NCI-H1436 (cell line): ENCODE measurements at regions not wholly inside any gene's neighbourhood (a gene's known extent, or its start where the extent isn't known, plus 50 kb on each side); places are given as distances from the start of the nearest gene placed in this dataset.

Source experiments
- DNase-seq: peaks from one replicate; lab custom pipeline; 2025; lab: John Stamatoyannopoulos, UW

DNA sequence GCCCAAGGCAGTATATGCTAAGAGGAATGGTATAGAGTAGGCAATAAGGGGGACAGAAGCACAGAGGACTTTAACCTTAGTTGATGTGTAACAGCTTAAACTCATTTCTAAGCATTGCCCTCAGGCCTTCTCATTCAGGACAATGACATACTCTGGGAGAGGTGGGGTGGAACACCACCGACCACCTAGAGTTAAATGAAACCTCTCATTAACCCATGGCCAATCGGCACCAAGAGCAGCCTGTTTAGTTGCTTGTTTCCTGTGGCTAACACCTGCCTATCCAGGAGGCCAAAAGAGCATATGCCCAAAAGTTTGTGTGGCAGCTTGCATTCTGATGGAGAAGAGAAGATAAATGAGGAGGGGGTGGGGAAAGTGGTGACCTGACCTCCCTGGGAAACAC lies 50.0 kb downstream of the PABIR2 start:
- no peak for DNase-seq

- DNase-seq, result no peak
Observed at GRCh38 chrX:134746410-134746785, 50.6 kb downstream of the PABIR2 start.

DNA sequence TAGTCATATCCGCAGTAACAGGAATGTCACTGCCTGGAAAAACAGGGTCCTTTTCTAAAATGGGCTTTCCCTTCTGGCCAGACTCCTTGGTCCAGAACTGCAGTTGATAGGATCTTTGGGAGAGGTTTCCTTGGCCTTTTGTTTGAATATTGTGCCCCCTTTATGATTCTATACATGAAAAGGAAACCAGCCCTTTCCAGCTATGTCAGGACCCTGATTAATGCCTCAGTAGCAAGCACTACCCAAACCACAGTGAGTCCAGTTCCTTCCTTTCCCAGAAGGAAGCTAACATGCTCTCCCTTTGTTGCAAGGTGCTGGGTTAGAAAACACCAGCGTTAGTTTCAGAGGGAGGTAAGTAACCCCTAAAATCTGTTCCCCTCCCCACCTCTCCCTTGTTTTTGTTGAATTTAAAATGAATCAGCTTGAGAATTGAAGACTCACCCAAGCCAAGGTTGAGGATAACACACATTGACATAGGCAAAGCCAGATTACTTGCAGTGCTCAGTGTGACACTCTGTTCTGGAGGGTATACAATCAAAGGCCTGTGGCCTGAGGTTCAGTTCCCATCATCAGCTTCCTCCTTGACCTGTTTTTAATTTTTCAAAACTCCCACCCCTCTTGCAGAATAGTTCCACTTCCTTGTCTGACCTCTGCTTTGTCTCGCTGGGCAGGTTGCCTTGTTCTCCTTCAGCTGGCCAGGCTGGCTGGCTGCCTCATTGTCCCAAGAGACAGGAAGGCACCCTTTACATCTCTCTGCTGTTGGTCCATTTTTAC lies 51.2 kb downstream of the PABIR2 start:
- DNase-seq, result no peak

DNA sequence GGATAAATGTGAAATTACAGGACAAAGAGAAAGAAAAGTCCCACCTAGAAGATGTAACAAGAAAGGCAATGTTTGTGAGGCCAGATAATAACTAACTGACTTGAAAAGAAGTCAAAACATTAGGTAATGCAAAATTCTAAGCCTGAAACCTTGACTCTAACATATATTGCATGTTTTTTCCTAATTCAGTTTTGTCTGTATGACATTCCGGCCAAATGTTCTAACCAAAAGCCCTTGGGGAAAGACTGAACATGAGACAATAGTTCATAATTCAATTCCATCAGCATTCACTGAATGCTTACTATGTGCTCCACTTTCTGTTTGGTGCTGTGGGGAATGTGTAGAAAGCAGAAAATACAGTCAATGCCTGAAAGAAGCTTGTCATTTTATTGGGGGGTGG lies 53.9 kb downstream of the PABIR2 start:
- no peak for DNase-seq

GRCh38 chrX:134742573-134742972 lies 54.4 kb downstream of the PABIR2 start:
- DNase-seq, result no peak

GRCh38 chrX:134741746-134742145 lies 55.3 kb downstream of the PABIR2 start:
- no peak for DNase-seq

DNA sequence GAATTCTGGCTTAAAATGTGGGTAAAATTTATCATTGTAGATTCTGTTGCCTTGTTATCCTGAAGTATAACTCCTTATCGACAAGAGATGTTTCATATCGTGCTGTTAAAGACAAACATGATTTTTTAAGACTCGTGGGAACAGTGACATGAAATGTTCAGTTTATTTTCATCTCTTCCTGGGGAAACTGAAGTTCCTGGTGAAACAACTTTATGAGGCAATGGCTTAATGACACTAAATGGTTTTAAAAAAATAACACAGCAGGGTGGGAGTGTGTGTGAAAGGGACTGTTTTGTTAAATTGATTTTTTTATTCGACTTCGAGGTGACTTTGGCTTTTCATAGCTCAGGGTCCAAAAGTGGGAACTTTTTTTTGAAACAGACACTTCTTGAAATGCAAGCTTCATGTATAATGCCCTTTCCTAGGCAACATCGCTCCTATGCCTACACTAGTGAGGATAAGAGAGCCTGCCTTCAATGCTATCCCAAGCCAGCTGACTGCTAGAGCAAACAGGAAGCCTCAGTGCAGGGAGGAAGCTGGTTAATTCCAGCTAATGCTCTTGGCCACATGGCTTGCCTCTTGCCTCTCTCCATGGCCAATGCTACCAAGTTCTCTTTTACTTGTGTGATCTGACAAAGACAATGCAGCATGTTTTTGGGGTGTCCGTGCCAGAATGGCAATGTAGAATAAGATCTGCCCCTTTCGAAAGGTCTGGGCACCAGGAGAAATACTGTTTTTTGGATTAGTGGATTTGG lies 57.8 kb downstream of the PABIR2 start:
- DNase-seq, result no peak

DNA sequence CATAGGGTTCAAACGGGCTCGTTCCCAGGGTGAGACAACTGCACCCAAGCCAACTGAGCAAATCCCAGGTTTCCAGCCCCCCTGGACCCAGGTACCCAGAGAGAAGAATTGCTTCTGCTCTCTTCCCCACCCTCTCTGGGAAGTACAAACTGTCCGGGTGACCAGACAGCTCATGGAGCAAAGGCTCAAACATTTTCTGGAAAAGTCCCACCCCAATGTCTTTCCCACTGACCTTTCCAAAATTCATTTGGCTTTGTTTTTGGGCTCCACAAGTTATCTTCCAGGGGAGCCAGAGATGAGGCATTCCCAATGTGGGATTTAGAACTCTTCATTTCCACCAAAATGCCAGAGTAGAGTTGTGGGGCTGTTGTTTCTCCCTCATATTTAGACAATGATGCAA lies 58.6 kb downstream of the PABIR2 start:
- no peak for DNase-seq

DNA sequence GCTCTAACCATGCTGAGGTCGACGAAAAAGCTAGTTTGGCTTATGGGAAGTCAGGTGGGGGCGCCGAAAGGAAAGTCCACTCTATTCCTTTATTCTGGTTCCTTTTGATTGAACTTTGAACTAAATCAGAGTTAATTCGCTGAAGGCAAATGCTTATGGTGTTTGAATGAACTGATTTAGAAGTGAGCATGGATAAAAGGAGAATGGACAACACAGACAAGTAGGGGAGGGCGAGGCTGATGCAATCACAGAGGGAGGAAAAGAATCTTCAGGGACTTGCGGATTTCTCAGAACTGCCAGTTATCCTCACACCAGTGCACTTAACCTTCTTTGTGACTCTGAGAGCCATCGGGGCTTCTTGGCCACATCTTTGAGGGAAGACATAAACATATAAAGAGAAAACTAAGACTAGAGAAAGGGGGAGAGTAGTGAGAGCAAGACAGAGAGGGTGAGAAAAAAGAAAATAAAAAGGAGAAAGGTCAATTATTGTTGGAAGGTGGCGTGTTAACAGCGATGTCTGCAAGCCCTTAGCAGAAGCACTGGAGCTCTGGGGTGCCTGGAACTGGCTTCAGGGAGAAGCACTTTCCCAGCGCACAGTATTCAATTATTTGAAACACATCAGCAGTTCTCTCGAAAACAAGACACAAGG lies 59.2 kb downstream of the PABIR2 start:
- DNase-seq, result no peak

- no peak for DNase-seq
Observed at GRCh38 chrX:134737061-134737460, 59.9 kb downstream of the PABIR2 start.

- DNase-seq, result no peak
Observed at GRCh38 chrX:134736356-134736755, 60.6 kb downstream of the PABIR2 start.

DNA sequence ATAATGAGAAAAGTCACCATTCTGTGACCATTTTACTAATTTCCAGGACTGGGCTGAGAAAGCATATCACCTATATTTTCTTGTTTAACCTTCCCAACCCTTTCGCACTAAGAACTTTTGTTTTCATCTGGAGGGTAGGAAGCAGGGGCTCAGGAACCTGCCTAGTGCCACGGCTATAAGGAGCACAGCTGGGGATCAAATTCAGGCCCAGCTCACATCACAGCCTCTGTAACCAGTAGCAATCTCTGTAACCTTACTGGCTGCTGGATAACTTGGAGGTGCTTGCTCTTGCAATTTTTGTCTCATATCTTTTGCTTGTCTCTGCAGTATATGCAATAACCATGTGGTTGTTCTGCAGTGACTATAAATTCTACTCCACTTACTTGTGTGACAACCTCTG lies 62.0 kb downstream of the PABIR2 start:
- no peak for DNase-seq

DNA sequence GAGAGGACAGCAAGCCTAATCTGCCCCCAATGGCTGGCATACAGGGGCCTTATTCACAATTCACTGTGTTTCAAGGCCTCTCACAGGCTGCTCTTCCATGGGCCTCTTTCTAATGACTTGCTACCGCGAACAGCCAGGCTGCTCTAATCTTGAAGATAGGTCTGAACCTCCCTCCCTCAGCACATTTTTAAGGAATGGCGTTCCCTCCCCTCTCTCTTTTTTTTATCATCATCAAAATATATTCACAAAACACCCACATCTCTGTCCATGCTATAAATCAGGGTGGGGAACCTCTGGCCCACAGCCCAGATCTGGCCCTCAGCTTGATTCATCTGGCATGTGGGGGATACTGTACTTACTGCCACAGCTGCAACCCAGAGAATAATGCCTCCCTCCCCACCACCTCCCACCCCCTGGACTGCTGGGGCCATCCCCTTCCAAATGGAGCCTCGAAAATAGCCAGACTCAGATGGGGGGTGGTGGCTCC lies 62.5 kb downstream of the PABIR2 start:
- DNase-seq, result no peak

DNA sequence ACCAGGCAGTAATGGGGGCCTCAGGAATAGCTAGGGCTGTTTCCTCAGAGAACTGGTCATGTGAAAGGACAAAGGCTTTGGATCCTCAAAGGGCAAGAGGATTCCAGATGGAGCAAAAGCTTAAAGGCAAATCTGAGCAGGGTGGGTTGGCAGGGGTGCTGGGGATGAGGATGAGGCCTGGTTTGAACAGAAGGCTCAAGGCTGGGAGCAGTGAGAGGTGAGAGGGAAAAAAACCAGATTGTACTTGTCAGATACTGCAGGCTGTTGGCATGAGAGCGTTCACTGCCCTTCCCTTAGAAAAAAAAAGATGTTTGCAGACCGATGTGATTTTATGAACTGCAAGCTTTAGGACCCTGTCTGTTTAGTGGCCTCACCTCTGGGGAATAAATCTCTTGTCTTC lies 63.4 kb downstream of the PABIR2 start:
- DNase-seq, result no peak

- no peak for DNase-seq
Observed at GRCh38 chrX:134732676-134733075, 64.3 kb downstream of the PABIR2 start.

- no peak for DNase-seq
Observed at GRCh38 chrX:134732152-134732551, 64.9 kb downstream of the PABIR2 start.

DNA sequence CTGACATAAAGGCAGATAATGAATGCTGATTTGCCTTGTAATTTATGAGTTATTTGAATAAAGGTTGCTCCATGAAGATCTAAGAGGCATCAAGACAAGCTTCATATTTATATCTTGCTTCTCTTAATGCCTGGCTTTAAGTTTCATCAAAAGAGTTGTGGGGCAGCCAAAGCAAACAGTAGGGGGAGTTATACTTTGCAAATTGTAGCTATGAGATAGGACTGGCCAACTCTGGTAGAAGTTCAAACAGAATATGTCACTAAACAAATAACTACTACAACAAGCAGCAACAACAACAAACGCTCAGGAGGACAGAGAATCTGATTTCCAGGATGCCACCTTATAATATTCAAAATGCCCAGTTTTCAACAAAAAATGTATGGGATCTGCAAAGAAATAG lies 69.1 kb upstream of the PLAC1 start:
- no peak for DNase-seq

GRCh38 chrX:134725103-134725690 lies 66.9 kb upstream of the PLAC1 start:
- no peak for DNase-seq

- DNase-seq, result no peak
Observed at GRCh38 chrX:134721766-134722532, 63.7 kb upstream of the PLAC1 start.

GRCh38 chrX:134718966-134719317 lies 60.7 kb upstream of the PLAC1 start:
- DNase-seq, result no peak

GRCh38 chrX:134718105-134718965 lies 60.1 kb upstream of the PLAC1 start:
- no peak for DNase-seq
